GM19455 (cell line): ENCODE measurements at regions not wholly inside any gene's neighbourhood (a gene's known extent, or its start where the extent isn't known, plus 50 kb on each side); places are given as distances from the start of the nearest gene placed in this dataset.
"Not testable (repeated sequence)": the region's sequence is repeated elsewhere in the genome, so short reads cannot be mapped to it uniquely, and the experiment has no call there.

ENCODE experiments used
- ATAC-seq: cut with Tn5 transposase; IDR thresholded peaks from one replicate; pipeline ENCODE4 v1.9.1; 2021; ENCODE audit not compliant: unreplicated experiment

DNA sequence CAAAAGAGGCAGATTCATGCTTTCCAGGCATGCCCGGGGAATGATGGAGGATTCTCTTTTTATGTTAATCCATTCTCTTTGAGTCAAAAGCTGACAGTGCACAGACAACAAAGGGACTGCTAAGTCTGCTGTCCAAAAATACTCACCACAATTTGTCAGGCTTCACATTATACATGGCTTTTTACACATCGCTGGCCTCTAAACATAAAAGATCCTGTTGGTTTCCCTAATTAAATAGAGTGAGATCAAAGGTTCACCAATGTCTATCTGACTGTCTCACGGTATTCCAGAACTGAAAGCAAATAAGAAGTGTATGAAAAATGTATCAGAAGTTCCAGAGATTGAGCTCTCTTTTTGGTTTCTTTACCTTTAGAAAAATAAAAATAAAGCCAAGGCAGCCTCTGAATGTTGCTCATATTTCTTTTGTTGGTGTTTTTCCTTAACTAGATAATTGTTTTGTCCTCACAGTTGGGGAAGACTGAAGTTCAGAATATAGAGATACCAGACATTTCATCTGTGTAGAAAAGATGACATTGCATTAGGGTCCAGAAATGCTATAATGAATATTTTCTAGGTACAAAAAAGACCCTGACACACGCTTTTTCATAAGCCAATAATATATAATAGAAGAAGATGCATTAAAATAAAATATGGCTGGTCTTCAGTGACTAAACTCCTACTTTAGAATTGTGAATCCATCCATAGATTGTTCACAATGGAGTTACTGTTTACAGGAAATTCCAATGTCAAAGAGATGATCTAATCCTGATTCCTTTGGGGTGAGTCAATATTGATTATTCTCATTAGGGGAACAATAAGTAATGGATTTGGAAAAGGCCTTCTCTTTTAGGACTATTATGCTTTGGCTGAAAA is 688.2 kb upstream of the CDH6 start:
- no peak for ATAC-seq

DNA sequence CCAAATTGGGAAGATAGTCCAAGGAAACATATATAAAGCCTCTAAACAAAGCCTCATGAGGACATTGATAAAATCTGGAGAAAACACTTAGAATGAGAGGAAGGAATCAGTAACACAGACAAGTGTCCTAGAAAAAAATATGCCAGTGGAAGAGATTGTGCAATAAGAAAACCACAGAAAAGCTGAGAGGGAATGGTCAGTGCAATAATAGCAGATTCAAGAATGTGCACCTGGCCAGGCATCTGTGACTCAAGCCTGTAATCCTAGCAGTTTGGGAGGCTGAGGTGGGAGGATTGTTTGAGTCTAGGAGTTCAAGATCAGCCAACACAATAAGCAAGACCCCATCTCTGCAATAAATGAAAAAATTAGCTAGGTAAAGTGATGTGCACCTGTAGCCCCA is 691.2 kb upstream of the CDH6 start:
- no peak for ATAC-seq

DNA sequence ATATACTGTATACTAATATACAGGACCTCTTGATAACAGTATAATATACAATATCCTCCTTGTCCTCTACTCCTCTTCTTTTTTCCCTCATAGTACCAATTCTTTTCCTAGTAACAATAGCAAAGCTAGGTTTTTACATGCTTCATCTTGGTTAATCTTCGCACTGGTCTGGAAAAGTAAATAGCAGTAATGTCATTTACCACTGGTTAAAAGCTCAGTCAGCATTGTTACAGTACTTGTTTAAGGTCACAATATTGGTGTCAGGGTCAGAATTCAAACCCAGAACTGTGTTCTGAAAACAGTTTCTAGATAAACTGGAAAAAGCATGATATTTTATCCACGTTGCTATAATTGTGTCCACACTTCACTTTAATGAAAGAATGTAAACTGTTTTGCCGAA is 692.4 kb upstream of the CDH6 start:
- no peak for ATAC-seq

DNA sequence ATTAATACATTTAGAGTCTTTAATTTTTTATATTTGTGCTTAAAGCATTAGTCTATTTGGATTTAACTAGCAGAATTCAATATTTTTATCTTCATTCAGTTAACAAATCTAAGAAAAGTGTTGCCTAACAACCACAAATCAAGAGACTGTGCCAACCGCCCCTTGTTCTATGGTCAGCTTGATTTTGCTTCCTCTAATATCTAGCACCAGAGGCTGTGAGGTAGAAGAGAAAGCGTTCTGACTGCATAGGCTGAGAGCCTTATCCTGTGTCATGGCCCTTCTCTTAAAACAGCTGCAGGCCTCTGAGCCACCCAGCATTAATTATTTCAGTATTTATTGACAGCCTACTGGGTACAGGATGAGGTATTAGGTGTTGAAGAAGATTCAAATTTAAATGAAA is 693.0 kb upstream of the CDH6 start:
- no peak for ATAC-seq

DNA sequence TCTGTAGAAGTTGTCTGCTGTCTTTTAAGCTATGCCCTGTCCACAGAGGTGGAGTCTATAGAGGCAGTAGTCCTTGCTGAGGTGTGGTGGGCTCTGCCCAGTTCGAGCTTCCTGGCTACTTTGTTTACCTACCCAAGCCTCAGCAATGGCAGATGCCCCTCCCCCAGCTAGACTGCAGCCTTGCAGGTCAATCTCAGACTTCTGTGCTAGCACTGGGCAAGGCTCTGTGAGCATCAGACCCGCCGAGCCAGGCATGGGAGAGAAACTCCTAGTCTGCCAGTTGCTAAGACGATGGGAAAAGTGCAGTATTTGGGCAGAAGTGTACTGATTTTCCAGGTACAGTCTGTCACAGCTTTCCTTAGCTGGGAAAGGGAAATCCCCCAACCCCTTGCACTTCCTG is 694.1 kb upstream of the CDH6 start:
- no peak for ATAC-seq

DNA sequence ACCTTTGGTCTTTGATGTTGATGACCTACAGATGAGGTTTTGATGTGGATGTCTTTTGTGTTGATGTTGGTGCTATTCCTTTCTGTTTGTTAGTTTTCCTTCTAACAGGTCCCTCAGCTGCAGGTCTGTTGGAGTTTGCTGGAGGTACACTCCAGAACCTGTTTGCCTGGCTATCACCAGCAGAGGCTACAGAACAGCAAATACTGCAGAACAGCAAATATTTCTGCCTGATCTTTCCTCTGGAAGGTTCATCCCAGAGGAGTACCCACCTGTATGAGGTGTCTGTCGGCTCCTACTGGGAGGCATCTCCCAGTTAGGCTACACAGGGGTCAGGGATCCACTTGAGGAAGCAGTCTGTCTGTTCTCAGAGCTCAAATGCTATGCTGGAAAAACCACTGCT is 694.5 kb upstream of the CDH6 start:
- no peak for ATAC-seq

DNA sequence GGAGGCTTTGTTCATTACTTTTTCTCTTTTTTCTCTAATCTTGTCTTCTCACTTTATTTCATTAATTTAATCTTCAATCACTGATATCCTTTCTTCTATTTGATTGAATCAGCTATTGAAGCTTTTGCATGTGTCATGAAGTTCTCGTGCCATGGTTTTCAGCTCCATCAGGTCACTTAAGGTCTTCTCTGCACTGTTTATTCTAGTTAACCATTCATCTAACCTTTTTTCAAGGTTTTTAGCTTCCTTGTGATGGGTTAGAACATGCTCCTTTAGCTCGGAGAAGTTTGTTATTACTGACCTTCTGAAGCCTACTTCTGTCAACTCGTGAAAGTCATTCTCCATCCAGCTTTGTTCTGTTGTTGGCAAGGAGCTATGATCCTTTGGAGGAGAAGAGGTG is 695.0 kb upstream of the CDH6 start:
- not testable (repeated sequence) for ATAC-seq

DNA sequence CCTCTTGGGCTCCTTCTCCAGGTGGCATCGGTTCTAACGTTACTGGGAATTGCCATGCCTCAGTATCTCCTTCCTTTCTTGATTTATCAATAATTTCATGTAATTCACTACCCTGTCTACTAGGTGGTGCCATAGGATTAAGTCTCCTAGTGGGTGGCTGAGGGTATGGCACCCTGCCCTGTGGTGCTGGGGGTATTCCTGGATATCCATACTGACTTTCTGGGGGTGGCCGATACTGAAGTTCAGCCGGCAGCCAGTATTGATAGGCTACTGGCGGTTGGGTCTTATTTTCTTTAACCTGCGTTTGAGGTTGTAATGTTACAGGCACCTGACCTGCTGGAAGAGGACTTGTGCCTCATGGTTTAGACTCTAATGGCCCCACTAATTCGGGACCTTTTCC is 699.4 kb upstream of the CDH6 start:
- ATAC-seq, result not testable (repeated sequence)

DNA sequence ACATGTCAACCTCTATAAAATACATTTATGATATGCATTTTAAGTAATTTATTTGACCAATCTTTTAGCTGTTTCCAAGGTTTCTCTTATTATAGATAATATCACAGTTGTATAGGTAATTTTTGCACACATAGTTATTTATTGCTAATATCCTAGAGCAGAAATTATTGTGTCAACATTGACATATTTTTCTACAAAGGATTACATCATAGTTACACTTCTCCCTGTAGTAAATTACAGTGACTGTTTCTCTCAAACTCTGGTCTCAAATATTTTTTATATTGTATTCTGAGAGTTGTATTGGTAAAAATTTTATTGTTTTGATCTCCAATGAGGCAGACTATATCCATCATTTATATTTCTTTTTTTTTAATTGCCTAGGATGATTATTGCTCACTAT is 714.4 kb upstream of the CDH6 start:
- no peak for ATAC-seq

DNA sequence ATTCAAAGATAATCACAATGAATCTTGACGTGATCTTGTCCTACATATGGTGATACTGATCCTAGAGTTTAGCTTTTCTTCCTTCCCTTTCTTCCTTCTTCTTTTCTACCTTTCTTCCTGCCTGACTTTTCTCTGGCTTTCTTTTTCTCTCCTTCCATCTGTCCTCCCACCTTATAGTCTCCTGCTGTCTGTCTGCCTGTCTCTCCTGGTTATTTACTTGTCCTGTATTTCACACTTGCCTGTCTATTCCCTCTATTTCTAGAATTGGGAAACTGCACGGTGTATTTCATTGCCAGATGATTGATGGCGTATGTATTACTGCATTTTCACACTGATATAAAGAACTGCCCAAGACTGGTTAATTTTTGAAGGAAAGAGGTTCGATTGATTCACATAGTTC is 718.1 kb upstream of the CDH6 start:
- no peak for ATAC-seq

DNA sequence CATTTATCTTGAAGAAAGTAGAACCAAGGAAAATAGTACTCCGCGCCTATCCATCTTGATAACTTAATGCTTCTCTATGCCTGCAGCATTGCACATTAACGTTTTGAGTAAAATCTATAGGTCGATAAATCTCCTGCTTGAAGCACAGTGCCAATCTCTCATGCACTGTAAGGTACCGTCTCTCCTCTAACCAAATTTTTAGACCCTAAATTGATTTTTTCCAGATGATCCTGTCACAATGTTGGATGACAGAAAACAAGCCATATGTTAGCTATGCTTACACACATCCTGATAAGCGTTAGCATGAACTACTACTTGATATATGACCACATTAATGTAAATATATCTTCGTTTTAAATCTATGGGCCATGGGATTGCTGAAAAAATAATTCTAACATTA is 723.8 kb upstream of the CDH6 start:
- no peak for ATAC-seq

DNA sequence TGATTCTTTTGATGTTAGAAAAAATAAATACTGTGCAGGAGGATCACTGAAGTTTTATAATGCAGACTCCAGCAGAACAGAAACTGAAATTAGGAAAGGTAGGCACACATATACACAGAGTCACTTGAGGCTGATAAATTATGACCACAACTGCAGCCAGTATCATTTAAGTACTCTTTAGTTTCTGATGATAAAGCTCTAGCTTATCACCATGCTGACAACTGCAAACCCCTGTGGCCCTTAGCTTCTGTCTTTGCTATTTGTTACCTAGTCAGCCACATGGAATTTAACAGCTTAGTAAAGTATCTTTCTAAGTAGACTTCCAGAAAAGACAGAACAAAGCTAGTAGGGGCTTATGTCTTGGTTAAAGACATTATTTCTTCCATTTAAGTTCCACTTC is 734.8 kb upstream of the CDH6 start:
- ATAC-seq, result no peak

DNA sequence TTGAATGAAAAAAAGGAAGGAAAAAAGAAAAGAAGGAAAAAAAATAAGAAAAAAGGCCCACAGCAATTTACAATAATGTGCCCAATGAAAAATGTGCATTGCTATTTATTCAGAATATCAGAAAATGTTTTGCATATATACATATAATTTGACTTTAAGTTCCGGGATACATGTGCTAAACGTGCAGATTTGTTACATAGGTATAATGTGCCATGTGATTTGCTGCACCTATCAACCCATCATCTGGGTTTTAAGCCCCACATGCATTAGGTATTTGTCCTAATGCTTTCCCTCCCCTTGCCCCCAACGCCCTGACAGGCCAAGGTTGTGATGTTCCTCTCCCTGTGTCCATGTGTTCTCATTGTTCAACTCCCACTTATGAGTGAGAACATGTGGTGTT is 738.0 kb upstream of the CDH6 start:
- not testable (repeated sequence) for ATAC-seq

DNA sequence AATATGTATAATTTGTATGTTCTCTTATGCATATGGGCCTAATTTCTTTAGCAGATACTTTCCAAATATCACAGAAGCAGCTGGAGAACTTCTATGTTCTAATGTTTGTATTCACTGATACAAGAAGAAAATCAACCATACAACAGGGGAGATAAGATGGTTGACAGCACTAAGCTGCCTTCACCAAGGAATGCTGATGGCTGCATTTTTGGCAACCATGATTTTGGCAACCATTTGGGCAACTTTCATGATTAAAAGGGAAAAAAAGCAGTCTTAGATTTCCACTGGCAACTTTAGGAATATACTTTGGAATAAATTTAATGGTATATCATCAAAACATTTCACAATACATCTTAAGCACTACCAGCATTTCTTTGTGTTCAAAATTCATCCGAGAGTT is 740.3 kb upstream of the CDH6 start:
- no peak for ATAC-seq

DNA sequence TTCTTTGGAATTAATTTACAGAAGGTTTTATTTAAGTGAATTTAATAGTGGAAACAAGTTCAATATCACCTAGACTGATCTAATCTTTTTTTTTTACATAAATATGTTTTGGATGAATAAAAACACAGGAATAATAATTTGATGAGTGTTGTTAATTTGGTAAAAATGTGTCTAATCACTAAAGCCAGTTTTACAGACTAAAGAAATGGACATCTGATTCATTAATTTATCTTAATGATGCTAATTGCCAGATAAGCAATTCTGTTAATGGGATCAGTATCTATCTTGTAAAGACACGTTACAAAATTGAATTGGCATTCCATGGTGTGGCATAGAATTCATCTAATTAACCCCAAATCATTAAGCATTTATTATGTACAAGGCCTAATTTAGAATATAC is 743.3 kb upstream of the CDH6 start:
- ATAC-seq, result no peak

DNA sequence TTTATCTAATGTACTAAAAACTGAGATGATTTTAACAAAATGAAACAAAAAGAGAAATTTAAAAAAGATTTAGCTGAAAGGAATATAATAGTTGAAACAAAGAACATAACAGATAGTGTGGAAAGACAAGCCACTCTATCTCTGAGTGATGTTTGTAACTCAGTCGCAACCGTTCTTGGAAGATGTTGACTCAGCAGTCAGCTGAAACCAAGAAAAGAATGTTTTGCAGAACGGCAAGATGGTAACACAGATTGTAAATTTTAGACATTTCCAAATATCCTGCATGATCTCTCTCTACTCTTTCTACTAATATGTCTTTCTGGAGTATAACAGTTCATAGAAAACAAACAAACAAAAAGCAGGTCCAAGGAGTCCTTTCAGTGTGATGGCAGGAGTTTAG is 746.1 kb upstream of the CDH6 start:
- no peak for ATAC-seq

DNA sequence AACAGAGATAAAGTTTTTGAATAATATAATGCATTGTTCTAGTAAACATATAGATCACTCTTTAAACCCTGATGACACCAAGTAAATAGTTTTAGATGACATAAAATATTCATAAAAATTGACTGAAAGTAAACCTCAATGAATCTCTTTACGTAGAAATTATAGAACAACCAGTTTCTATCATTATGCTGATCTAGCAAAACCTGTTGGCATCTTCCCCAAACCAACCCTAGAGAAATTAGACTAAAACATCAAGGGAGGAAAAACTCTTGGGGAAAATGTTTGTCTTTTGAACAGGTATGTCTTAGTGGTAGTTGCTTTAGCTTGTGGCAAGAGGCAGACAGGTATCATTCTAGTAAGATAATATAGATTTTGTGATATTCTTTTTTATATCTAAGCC is 747.0 kb upstream of the CDH6 start:
- ATAC-seq, result no peak

DNA sequence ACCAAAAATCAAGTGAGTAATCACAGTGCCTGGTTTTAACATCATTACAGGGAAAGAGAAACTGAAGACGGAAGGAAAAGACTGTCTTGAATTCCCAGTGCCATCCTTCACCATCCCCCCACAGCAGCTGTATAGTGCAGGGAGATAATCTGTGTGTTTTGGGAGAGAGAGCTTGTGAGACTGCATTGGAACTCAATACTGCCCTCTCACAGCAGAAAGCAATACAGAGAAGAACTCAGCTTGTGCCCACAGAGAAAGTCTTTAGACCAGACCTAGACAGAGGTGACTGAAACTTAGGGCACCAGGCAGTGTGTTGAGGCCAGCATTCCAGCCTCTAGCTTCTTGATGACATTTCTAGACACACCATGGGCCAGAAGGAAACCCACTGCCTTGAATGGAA is 754.7 kb upstream of the CDH6 start:
- ATAC-seq, result no peak

DNA sequence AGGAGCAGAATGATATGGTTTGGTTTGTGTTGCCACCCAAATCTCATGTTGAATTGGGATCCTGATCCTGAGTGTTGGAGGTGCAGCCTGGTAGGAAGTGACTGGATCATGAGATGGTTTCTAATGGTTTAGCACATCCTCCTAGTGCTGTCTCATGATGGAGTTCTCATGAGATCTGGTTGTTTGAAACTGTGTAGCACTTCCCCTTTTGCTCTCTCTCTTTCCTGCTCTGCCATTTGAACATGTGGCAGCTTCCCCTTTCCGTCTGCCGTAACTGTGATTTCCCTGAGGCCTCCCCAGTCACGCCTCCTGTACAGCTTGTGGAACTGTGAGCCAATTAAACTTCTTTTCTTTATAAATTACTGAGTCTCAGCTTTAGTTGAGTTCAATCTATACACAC is 756.8 kb upstream of the CDH6 start:
- no peak for ATAC-seq

DNA sequence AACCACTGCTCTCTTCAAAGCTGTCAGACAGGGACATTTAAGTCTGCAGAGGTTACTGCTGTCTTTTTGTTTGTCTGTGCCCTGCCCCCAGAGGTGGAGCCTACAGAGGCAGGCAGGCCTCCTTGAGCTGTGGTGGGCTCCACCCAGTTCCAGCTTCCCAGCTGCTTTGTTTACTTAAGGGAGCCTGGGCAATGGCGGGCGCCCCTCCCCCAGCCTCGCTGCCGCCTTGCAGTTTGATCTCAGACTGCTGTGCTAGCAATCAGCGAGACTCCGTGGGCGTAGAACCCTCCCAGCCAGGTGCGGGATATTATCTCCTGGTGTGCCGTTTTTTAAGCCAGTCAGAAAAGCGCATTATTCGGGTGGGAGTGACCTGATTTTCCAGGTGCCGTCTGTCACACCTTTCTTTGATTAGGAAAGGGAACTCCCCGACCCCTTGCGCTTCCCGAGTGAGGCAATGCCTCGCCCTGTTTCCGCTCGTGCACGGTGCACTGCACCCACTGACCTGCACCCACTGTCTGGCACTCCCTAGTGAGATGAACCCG is 764.5 kb upstream of the CDH6 start:
- not testable (repeated sequence) for ATAC-seq

DNA sequence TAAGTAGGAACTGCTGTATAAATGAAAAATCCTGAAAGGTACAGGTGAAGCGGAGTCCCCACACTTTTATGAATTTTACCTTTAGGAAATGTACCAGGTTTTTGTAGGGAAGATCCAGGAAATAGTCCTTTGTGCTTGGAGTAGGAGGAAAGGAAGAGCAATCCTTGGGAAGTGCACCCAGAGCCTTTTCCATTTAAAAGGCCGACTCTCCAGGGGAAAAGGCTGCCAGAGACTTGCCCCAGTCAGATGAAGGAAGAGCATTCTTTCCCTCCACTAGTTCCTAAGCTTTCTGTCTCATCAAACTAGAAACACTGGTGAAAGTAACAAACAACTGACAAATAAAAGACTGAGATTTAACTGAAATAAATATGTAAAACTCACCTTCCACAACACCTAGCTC is 779.4 kb upstream of the CDH6 start:
- ATAC-seq, result no peak

DNA sequence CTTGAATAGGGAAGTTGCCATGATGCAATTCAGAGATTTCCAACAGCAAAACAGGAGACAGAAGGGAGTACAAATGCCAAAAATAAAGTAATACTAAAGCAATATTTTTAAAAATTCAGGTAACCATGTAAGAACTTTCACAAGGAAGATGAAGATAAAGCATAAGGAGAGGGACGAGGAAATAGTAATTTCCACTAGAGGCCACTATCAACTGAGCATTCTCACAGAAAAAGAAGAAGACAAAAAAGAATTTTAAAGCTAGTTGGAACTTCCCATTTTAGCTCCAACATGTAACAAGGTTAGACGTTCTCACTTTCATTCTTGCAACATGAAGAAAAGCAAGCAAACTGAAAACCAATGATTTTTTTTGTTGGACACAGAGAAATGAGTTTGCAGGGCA is 779.9 kb upstream of the CDH6 start:
- no peak for ATAC-seq

DNA sequence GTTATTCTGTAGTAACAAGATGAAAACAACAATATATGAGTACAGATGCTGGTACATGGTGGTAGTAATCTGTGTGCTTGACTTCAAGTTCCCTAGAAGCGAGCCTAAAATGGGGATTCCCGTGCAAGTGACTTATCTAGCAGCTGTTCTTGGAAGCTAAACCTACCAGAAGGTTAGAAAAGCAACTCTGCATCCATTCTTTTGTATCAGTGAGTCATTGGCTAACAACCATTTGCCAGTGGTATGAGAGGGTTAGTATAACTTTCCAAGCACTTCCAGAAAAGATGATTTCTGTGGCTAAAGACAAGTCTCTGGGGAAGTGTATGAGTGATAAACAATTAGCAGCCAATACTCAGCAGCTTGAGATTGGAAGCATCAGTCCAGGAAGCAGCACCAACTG is 787.7 kb upstream of the CDH6 start:
- ATAC-seq, result no peak
